NOMO-1 (cell line): ENCODE measurements at regions not wholly inside any gene's neighbourhood (a gene's known extent, or its start where the extent isn't known, plus 50 kb on each side); places are given as distances from the start of the nearest gene placed in this dataset.
A peak's percentile ranks its signal among the peaks of the same experiment; 100 is the strongest.
"Not testable (repeated sequence)": the region's sequence is repeated elsewhere in the genome, so short reads cannot be mapped to it uniquely, and the experiment has no call there.

Experiments
- DNase-seq, 2 experiments: peaks; one replicate each; lab custom pipeline; 2025; ENCODE audit not compliant: unreplicated experiment in 2 of 2; lab: John Stamatoyannopoulos, UW

- no peak for DNase-seq
Observed at GRCh38 chr18:57887543-57888383, 84.6 kb upstream of the ATP8B1 start.

GRCh38 chr18:57885931-57886330 lies 82.8 kb upstream of the ATP8B1 start:
- DNase-seq = no peak

- DNase-seq = no peak
Observed at GRCh38 chr18:57882465-57882864, 79.3 kb upstream of the ATP8B1 start.

- DNase-seq = peak; percentile 27 to 77
Observed at GRCh38 chr18:57881818-57882413, 78.8 kb upstream of the ATP8B1 start.

GRCh38 chr18:57879924-57880323 lies 76.8 kb upstream of the ATP8B1 start:
- DNase-seq = not testable (repeated sequence)

- no peak for DNase-seq
Observed at GRCh38 chr18:57869221-57869620, 66.1 kb upstream of the ATP8B1 start.

GRCh38 chr18:57866355-57866754 lies 63.2 kb upstream of the ATP8B1 start:
- no peak for DNase-seq

- DNase-seq = no peak
Observed at GRCh38 chr18:57864615-57865121, 61.6 kb upstream of the ATP8B1 start.

GRCh38 chr18:57863706-57864105 lies 60.6 kb upstream of the ATP8B1 start:
- no peak for DNase-seq

GRCh38 chr18:57859314-57859713 lies 56.2 kb upstream of the ATP8B1 start:
- peak in 1 of 2 experiments; percentile 6 for DNase-seq

GRCh38 chr18:57856557-57857280 lies 53.6 kb upstream of the ATP8B1 start:
- DNase-seq = no peak

GRCh38 chr18:57856128-57856527 lies 53.0 kb upstream of the ATP8B1 start:
- no peak for DNase-seq

- no peak for DNase-seq
Observed at GRCh38 chr18:57855551-57855950, 52.4 kb upstream of the ATP8B1 start.

- DNase-seq = no peak
Observed at GRCh38 chr18:57854726-57855125, 51.6 kb upstream of the ATP8B1 start.

GRCh38 chr18:57853864-57854263 lies 50.7 kb upstream of the ATP8B1 start:
- no peak for DNase-seq

GRCh38 chr18:57853133-57853532 lies 50.0 kb upstream of the ATP8B1 start:
- no peak for DNase-seq
